IMR-90 (cell line): ENCODE measurements at regions not wholly inside any gene's neighbourhood (a gene's known extent, or its start where the extent isn't known, plus 50 kb on each side); places are given as distances from the start of the nearest gene placed in this dataset.

ENCODE experiments used
- ATAC-seq: fragments of 200-7000 bp; cut with Tn5 transposase; 2 replicates; pipeline ENCODE4 v1.9.1; 2020; ENCODE audit warnings: low read depth, mild to moderate bottlenecking, moderate library complexity
- BruUV-seq: library from RNA; stranded (reverse); fragments of 400-500 nt; replicated peaks from 2 replicates; lab custom pipeline; 2021; lab: Mats Ljungman, UMichigan
- CTCF ChIA-PET: fragments of 300-600 bp; formaldehyde crosslinking; extraction: SDS; loops from one replicate; lab custom pipeline; 2021; ENCODE audit warnings: antibody characterized with exemption; lab: Yijun Ruan, JAX
- POLR2A ChIA-PET: fragments of 300-600 bp; sonication (Branson Sonifier 250); formaldehyde crosslinking; loops from one replicate; lab custom pipeline; 2022; ENCODE audit warnings: antibody characterized with exemption; ENCODE audit not compliant: unreplicated experiment; lab: Charles Lee
- DNase-seq: peaks from one replicate; pipeline ENCODE4 v3.0.0; 2013
- H2AFZ ChIP-seq: replicated peaks from 2 replicates; pipeline ENCODE3; 2013; ENCODE audit warnings: low read length, mild to moderate bottlenecking; ENCODE audit not compliant: poor library complexity
- H2AK5ac ChIP-seq: 2 replicates; pipeline ENCODE4 v1.6.1; 2013; ENCODE audit warnings: low read depth, low read length, inconsistent platforms
- H2AK9ac ChIP-seq: replicated peaks from 2 replicates; pipeline ENCODE3; 2013; ENCODE audit warnings: mild to moderate bottlenecking, low read depth, low read length, moderate library complexity; ENCODE audit not compliant: poor library complexity
- H2BK120ac ChIP-seq: 2 replicates; pipeline ENCODE4 v1.6.1; 2013; ENCODE audit warnings: low read depth, low read length, inconsistent platforms
- H2BK15ac ChIP-seq: 3 replicates; pipeline ENCODE4 v1.6.1; 2013; ENCODE audit warnings: low read depth, low read length, inconsistent platforms
- H2BK20ac ChIP-seq: 2 replicates; pipeline ENCODE4 v1.6.1; 2013; ENCODE audit warnings: low read depth, mild to moderate bottlenecking, inconsistent platforms, low read length, moderate library complexity
- H2BK5ac ChIP-seq: 2 replicates; pipeline ENCODE4 v1.6.1; 2013; ENCODE audit warnings: mild to moderate bottlenecking, low read depth, low read length, inconsistent platforms; ENCODE audit not compliant: poor library complexity, severe bottlenecking
- H3K14ac ChIP-seq: replicated peaks from 2 replicates; pipeline ENCODE4 v1.6.1; 2013; ENCODE audit warnings: low read depth, low read length, inconsistent platforms
- H3K18ac ChIP-seq: 2 replicates; pipeline ENCODE4 v1.6.1; 2013; ENCODE audit warnings: low read depth, low read length, control low read depth
- H3K23ac ChIP-seq: 2 replicates; pipeline ENCODE4 v1.6.1; 2013; ENCODE audit warnings: low read depth, low read length, inconsistent platforms
- H3K27ac ChIP-seq: 2 replicates; pipeline ENCODE4 v1.5.1; 2013; ENCODE audit warnings: mild to moderate bottlenecking, control low read depth, low read length; ENCODE audit not compliant: insufficient read depth
- H3K27me3 ChIP-seq: 2 replicates; pipeline ENCODE4 v1.6.1; 2013; ENCODE audit warnings: low read length; ENCODE audit not compliant: control insufficient read depth, insufficient read depth
- H3K36me3 ChIP-seq: 2 replicates; pipeline ENCODE4 v1.6.1; 2013; ENCODE audit warnings: low read length, mixed read lengths; ENCODE audit not compliant: control insufficient read depth, insufficient read depth
- H3K4ac ChIP-seq: 2 replicates; pipeline ENCODE4 v1.6.1; 2013; ENCODE audit warnings: low read depth, low read length, inconsistent platforms
- H3K4me1 ChIP-seq: 2 replicates; pipeline ENCODE4 v1.6.1; 2013; ENCODE audit warnings: low read length, mixed read lengths; ENCODE audit not compliant: control insufficient read depth, insufficient read depth
- H3K4me2 ChIP-seq: 2 replicates; pipeline ENCODE4 v1.6.1; 2013; ENCODE audit warnings: low read depth, mild to moderate bottlenecking, control low read depth, low read length, moderate library complexity
- H3K4me3 ChIP-seq: 2 replicates; pipeline ENCODE4 v1.5.1; 2013; ENCODE audit warnings: low read depth, mild to moderate bottlenecking, control low read depth, low read length, moderate library complexity; ENCODE audit not compliant: insufficient read depth
- H3K56ac ChIP-seq: 2 replicates; pipeline ENCODE4 v1.6.1; 2013; ENCODE audit warnings: low read length, inconsistent platforms; ENCODE audit not compliant: insufficient read depth; ENCODE audit errors: extremely low read depth
- H3K79me1 ChIP-seq, 2 experiments: 2 replicates each; pipeline ENCODE4 v1.6.1; 2013; ENCODE audit warnings: low read length in 2 of 2, inconsistent platforms in 1 of 2, low read depth in 1 of 2
- H3K9ac ChIP-seq: 2 replicates; pipeline ENCODE4 v1.6.1; 2013; ENCODE audit warnings: low read depth, low read length, control low read depth
- H3K9me1 ChIP-seq: 2 replicates; pipeline ENCODE4 v1.6.1; 2013; ENCODE audit warnings: low read length, inconsistent platforms; ENCODE audit not compliant: insufficient read depth
- H3K9me3 ChIP-seq: 2 replicates; pipeline ENCODE4 v1.6.1; 2013; ENCODE audit warnings: low read length; ENCODE audit not compliant: control insufficient read depth, insufficient read depth
- H4K20me1 ChIP-seq: 2 replicates; pipeline ENCODE4 v1.6.1; 2013; ENCODE audit warnings: low read length, inconsistent platforms; ENCODE audit not compliant: insufficient read depth
- H4K5ac ChIP-seq: 2 replicates; pipeline ENCODE4 v1.6.1; 2013; ENCODE audit warnings: mild to moderate bottlenecking, low read depth, low read length, control low read depth
- H4K8ac ChIP-seq, 2 experiments: 2 replicates each; pipeline ENCODE4 v1.6.1; 2013; ENCODE audit warnings: low read depth in 2 of 2, low read length in 2 of 2, control low read depth in 1 of 2, inconsistent platforms in 1 of 2
- H4K91ac ChIP-seq: 2 replicates; pipeline ENCODE4 v1.6.1; 2013; ENCODE audit warnings: low read depth, low read length, inconsistent platforms; ENCODE audit not compliant: insufficient read depth
- BHLHE40 ChIP-seq: fragments of 150-350 bp; IDR thresholded peaks from 2 replicates; pipeline ENCODE4 v1.6.1; 2016; ENCODE audit warnings: mild to moderate bottlenecking, low read depth, low read length
- CEBPB ChIP-seq: IDR thresholded peaks from 2 replicates; pipeline ENCODE4 v1.6.1; 2012; ENCODE audit warnings: low read depth, low read length, improper control_type of control experiment
- CHD1 ChIP-seq: IDR thresholded peaks from 2 replicates; pipeline ENCODE4 v1.6.1; 2012; ENCODE audit warnings: low read depth, low read length, improper control_type of control experiment
- CTCF ChIP-seq: conservative IDR thresholded peaks from 2 replicates; pipeline ENCODE4 v1.5.1; 2012; ENCODE audit warnings: mild to moderate bottlenecking, low read depth, low read length, improper control_type of control experiment
- FOS ChIP-seq: fragments of 150-350 bp; IDR thresholded peaks from 2 replicates; pipeline ENCODE4 v1.6.1; 2016; ENCODE audit warnings: low read depth, low read length
- MAFK ChIP-seq: IDR thresholded peaks from 2 replicates; pipeline ENCODE4 v1.6.1; 2012; ENCODE audit warnings: low read depth, low read length, improper control_type of control experiment
- MAZ ChIP-seq: IDR thresholded peaks from 2 replicates; pipeline ENCODE4 v1.6.1; 2012; ENCODE audit warnings: low read depth, mild to moderate bottlenecking, low read length, improper control_type of control experiment, moderate library complexity, borderline replicate concordance
- POLR2A ChIP-seq: IDR thresholded peaks from 2 replicates; pipeline ENCODE4 v1.6.1; 2012; ENCODE audit warnings: mild to moderate bottlenecking, low read depth, low read length
- RAD21 ChIP-seq: IDR thresholded peaks from 2 replicates; pipeline ENCODE4 v1.6.1; 2012; ENCODE audit warnings: low read length, improper control_type of control experiment
- RCOR1 ChIP-seq: IDR thresholded peaks from 2 replicates; pipeline ENCODE4 v1.6.1; 2012; ENCODE audit warnings: mild to moderate bottlenecking, low read length, improper control_type of control experiment; ENCODE audit not compliant: insufficient replicate concordance
- RFX5 ChIP-seq: IDR thresholded peaks from 2 replicates; pipeline ENCODE4 v1.8.0; 2012; ENCODE audit warnings: low read depth, mild to moderate bottlenecking, low read length, moderate library complexity
- SMC3 ChIP-seq: fragments of 150-350 bp; IDR thresholded peaks from 2 replicates; pipeline ENCODE4 v1.6.1; 2016; ENCODE audit warnings: low read depth, mild to moderate bottlenecking, antibody characterized with exemption, low read length, moderate library complexity
- WGBS, 2 experiments: methylation state at CpG; one replicate each; pipeline versions ENCODE4 v1.1.5 to v1.1.7; 2013; ENCODE audit warnings: missing lambda C conversion rate in 2 of 2; ENCODE audit not compliant: insufficient read length in 1 of 2; ENCODE audit errors: extremely low coverage in 2 of 2; 5-methylcytosine and 5-hydroxymethylcytosine counted together
- dilution Hi-C: fragments of 300-500 bp; cut with HindIII; formaldehyde crosslinking; loops from one replicate; pipeline ENCODE4 v1.14.3; 2018; ENCODE audit warnings: low sequenced_read_pairs; ENCODE audit not compliant: unreplicated experiment
- in situ Hi-C: fragments of 300-500 bp; cut with MboI; formaldehyde crosslinking; loops from 3 replicates; pipeline ENCODE4 v1.14.3; 2019; ENCODE audit warnings: low sequenced_read_pairs, inconsistent platforms, mixed read lengths
- intact Hi-C: fragments of 100-400 bp; cut with micrococcal nuclease; formaldehyde crosslinking; loops from 2 replicates; pipeline ENCODE4 v1.10.0; 2022
- TF ChIP-seq, protein P1 (sequence below): fragments of 150-350 bp; IDR thresholded peaks from 2 replicates; pipeline ENCODE4 v1.6.1; 2016; ENCODE audit warnings: low read depth, mild to moderate bottlenecking, low read length, moderate library complexity, borderline replicate concordance

DNA sequence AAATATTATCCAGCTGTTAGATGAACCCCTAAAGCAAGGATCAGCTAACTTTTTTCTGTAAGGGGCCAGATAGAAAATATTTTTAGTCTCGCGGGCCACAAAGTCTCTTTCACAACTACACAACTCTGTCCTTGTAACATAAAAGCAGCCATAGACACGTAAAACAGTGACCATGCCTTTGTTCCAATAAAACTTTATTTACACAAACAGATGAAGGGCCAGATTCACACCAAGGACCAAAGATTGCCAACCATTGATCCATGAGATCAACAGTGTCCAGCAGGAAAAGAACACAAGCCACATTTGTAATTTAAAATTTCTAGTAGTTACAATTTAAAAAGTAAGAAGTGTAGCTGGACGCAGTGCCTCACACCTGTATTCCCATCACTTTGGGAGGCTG, 109.7 kb downstream of the PHETA1 start:
- in situ Hi-C loops = no loop called here

More for the DNA sequence above, 109.7 kb downstream of the PHETA1 start:
- ChIA-PET POLR2A (no interaction called here), CTCF (no interaction called here)
- Histone ChIP-seq H3K36me3 (no peaks in the 10 kb centered on the region), H3K79me1 (no peaks in the 10 kb centered on the region), H3K23ac (no peak overlapping the region), H2BK20ac (no peak overlapping the region), H3K27me3 (no peaks in the 10 kb centered on the region; the same call in 1 of the 2 replicates), H3K9me3 (no peaks in the 10 kb centered on the region), H4K8ac (no peak overlapping the region), H3K27ac (no peak overlapping the region), H3K4ac (no peak overlapping the region), H2BK5ac (no peak overlapping the region), H2AK9ac (no peak overlapping the region), H4K91ac (no peak overlapping the region), H4K5ac (no peak overlapping the region), H3K9me1 (no peaks in the 10 kb centered on the region), H3K18ac (no peak overlapping the region), H3K4me3 (no peak overlapping the region), H4K20me1 (no peaks in the 10 kb centered on the region), H3K56ac (no peak overlapping the region), H3K4me2 (no peak overlapping the region), H2BK15ac (no peak overlapping the region), H2AFZ (no peak overlapping the region), H3K9ac (no peak overlapping the region), H3K14ac (no peak overlapping the region), H2BK120ac (no peak overlapping the region), H2AK5ac (no peak overlapping the region), H3K4me1 (no peaks in the 10 kb centered on the region)
- dilution Hi-C loops = no loop called here
- no peak for ATAC-seq
- DNase-seq = no peak
- BruUV-seq = no TSS peak
- WGBS, 2 experiments = 0% methylated on average over 1 of the region's 4 CpGs; no CpG with 5 or more reads in 1 of the 2 experiments
- intact Hi-C loops = no loop called here
- no peak for TF ChIP-seq RCOR1
- no peak for TF ChIP-seq CEBPB
- no peak for TF ChIP-seq RAD21
- no peak for TF ChIP-seq MAZ
- TF ChIP-seq SMC3 = no peak
- TF ChIP-seq, protein P1, sequence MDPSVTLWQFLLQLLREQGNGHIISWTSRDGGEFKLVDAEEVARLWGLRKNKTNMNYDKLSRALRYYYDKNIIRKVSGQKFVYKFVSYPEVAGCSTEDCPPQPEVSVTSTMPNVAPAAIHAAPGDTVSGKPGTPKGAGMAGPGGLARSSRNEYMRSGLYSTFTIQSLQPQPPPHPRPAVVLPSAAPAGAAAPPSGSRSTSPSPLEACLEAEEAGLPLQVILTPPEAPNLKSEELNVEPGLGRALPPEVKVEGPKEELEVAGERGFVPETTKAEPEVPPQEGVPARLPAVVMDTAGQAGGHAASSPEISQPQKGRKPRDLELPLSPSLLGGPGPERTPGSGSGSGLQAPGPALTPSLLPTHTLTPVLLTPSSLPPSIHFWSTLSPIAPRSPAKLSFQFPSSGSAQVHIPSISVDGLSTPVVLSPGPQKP = no peak
- TF ChIP-seq FOS = no peak
- no peak for TF ChIP-seq CTCF
- TF ChIP-seq CHD1 = no peak
- TF ChIP-seq BHLHE40 = no peak
- no peak for TF ChIP-seq POLR2A
- no peak for TF ChIP-seq MAFK
- no peak for TF ChIP-seq RFX5
